SK-N-SH (cell line): ENCODE measurements at regions not wholly inside any gene's neighbourhood (a gene's known extent, or its start where the extent isn't known, plus 50 kb on each side); places are given as distances from the start of the nearest gene placed in this dataset.

ENCODE experiments used
- CTCF ChIA-PET: fragments of 300-600, 350-600 bp; formaldehyde crosslinking; extraction: SDS; loops from one replicate; lab custom pipeline; 2021; lab: Yijun Ruan, JAX
- POLR2A ChIA-PET: fragments of 350-600 bp; sonication (Branson Sonifier 250); formaldehyde crosslinking; extraction: SDS; loops from one replicate; lab custom pipeline; 2020; ENCODE audit warnings: antibody characterized with exemption, inconsistent platforms; lab: Yijun Ruan, JAX
- DNase-seq: peaks from one replicate; pipeline ENCODE4 v3.0.0; 2012
- H2AFZ ChIP-seq: fragments of 200-600 bp; sonication (generic); 2 replicates; pipeline ENCODE4 v1.8.1; 2016; ENCODE audit warnings: antibody characterized with exemption, mild to moderate bottlenecking, low read depth
- H3F3A ChIP-seq: fragments of 200-600 bp; sonication (generic); replicated peaks from 2 replicates; pipeline ENCODE3; 2016; ENCODE audit warnings: antibody characterized with exemption, mild to moderate bottlenecking; ENCODE audit not compliant: insufficient read depth
- H3K27ac ChIP-seq, 2 experiments: fragments of 200-500 bp in 1 of 2; fragments of 200-600 bp in 1 of 2; sonication (Bioruptor generic) in 1 of 2; sonication (generic), shearing (Covaris generic) in 1 of 2; 2 replicates each; pipeline versions ENCODE4 v1.5.1 to v1.6.1; 2014 to 2016; ENCODE audit warnings: low read depth in 2 of 2, inconsistent platforms in 1 of 2, low read length in 1 of 2, mild to moderate bottlenecking in 1 of 2, mixed read lengths in 1 of 2
- H3K27me3 ChIP-seq: fragments of 200-600 bp; sonication (generic), shearing (Covaris generic); 2 replicates; pipeline ENCODE4 v1.6.1; 2016; ENCODE audit warnings: mixed run types; ENCODE audit not compliant: insufficient read depth
- H3K36me3 ChIP-seq, 2 experiments: fragments of 200-500 bp in 1 of 2; fragments of 200-600 bp in 1 of 2; sonication (Bioruptor generic) in 1 of 2; sonication (generic) in 1 of 2; replicated peaks in 1 of 2; 2 replicates each; pipeline versions ENCODE3 to v1.5.1; 2014 to 2016; ENCODE audit warnings: low read length in 1 of 2, mild to moderate bottlenecking in 1 of 2; ENCODE audit not compliant: insufficient read depth in 2 of 2, control insufficient read depth in 1 of 2
- H3K4me1 ChIP-seq, 2 experiments: fragments of 200-500 bp in 1 of 2; fragments of 200-600 bp in 1 of 2; sonication (Bioruptor generic) in 1 of 2; sonication (generic), shearing (Covaris generic) in 1 of 2; 2 replicates each; pipeline versions ENCODE4 v1.5.1 to v1.6.1; 2014 to 2016; ENCODE audit warnings: low read depth in 1 of 2, low read length in 1 of 2, mixed run types in 1 of 2; ENCODE audit not compliant: insufficient read depth in 2 of 2, control insufficient read depth in 1 of 2
- H3K4me2 ChIP-seq: fragments of 200-600 bp; sonication (generic), shearing (Covaris generic); 2 replicates; pipeline ENCODE4 v1.6.1; 2017; ENCODE audit warnings: mixed run types
- H3K4me3 ChIP-seq, 2 experiments: fragments of 200-500 bp in 1 of 2; fragments of 200-600 bp in 1 of 2; sonication (Bioruptor generic) in 1 of 2; sonication (generic), shearing (Covaris generic) in 1 of 2; 2 replicates each; pipeline versions ENCODE4 v1.5.1 to v1.8.1; 2014 to 2016; ENCODE audit warnings: low read depth in 2 of 2, inconsistent platforms in 1 of 2, low read length in 1 of 2, mild to moderate bottlenecking in 1 of 2, mixed read lengths in 1 of 2, moderate library complexity in 1 of 2
- H3K79me2 ChIP-seq: fragments of 200-600 bp; sonication (generic); 2 replicates; pipeline ENCODE4 v1.8.1; 2017; ENCODE audit warnings: mild to moderate bottlenecking; ENCODE audit not compliant: insufficient read depth
- H3K9ac ChIP-seq: fragments of 200-600 bp; sonication (generic); 2 replicates; pipeline ENCODE4 v1.6.1; 2017; ENCODE audit warnings: mixed run types
- H3K9me2 ChIP-seq: fragments of 200-600 bp; sonication (generic); 2 replicates; pipeline ENCODE4 v1.6.1; 2017; ENCODE audit warnings: mixed run types
- H3K9me3 ChIP-seq: fragments of 200-600 bp; sonication (generic); 2 replicates; pipeline ENCODE4 v1.6.1; 2017; ENCODE audit warnings: mixed run types, mild to moderate bottlenecking, moderate library complexity
- H4K20me1 ChIP-seq: fragments of 200-600 bp; sonication (generic); 2 replicates; pipeline ENCODE4 v1.6.1; 2017; ENCODE audit warnings: mild to moderate bottlenecking, mixed run types; ENCODE audit not compliant: insufficient read depth
- CTCF ChIP-seq: fragments of 200-600 bp; sonication (generic); IDR thresholded peaks from 2 replicates; pipeline ENCODE4 v1.6.1; 2017; ENCODE audit warnings: antibody characterized with exemption, mild to moderate bottlenecking, moderate library complexity
- EP300 ChIP-seq, 2 experiments: IDR thresholded peaks; 2 replicates each; pipeline versions ENCODE4 v1.4.0 to v1.6.1; 2012; ENCODE audit warnings: borderline replicate concordance in 1 of 2, low read depth in 1 of 2, low read length in 1 of 2
- EZH2phosphoT487 ChIP-seq: fragments of 200-600 bp; sonication (generic); IDR thresholded peaks from 2 replicates; pipeline ENCODE4 v1.6.1; 2017; ENCODE audit warnings: low read depth, mixed run types, mild to moderate bottlenecking, antibody characterized with exemption, moderate library complexity, borderline replicate concordance
- FOSL2 ChIP-seq: IDR thresholded peaks from 2 replicates; pipeline ENCODE4 v1.4.0; 2012; ENCODE audit warnings: low read depth, mild to moderate bottlenecking, moderate library complexity, borderline replicate concordance
- FOXJ3 ChIP-seq: sonication (generic); formaldehyde crosslinking; IDR thresholded peaks from 2 replicates; pipeline ENCODE4 v1.5.1; 2020; ENCODE audit warnings: mild to moderate bottlenecking, missing genetic modification reagents
- GATA2 ChIP-seq: sonication (generic); formaldehyde crosslinking; IDR thresholded peaks from 2 replicates; pipeline ENCODE4 v1.5.0; 2020; ENCODE audit warnings: mild to moderate bottlenecking, missing genetic modification reagents
- JUND ChIP-seq: IDR thresholded peaks from 2 replicates; pipeline ENCODE4 v1.4.0; 2012
- MAX ChIP-seq: IDR thresholded peaks from 2 replicates; pipeline ENCODE4 v1.4.0; 2012; ENCODE audit warnings: low read depth
- MEF2A ChIP-seq: IDR thresholded peaks from 2 replicates; pipeline ENCODE4 v1.4.0; 2012; ENCODE audit warnings: low read depth, borderline replicate concordance
- MXI1 ChIP-seq: IDR thresholded peaks from 2 replicates; pipeline ENCODE4 v1.6.1; 2012; ENCODE audit warnings: mild to moderate bottlenecking, low read depth, low read length, improper control_type of control experiment
- RAD21 ChIP-seq: IDR thresholded peaks from 2 replicates; pipeline ENCODE4 v1.6.1; 2012; ENCODE audit warnings: mild to moderate bottlenecking, low read length
- REST ChIP-seq: IDR thresholded peaks from 2 replicates; pipeline ENCODE4 v1.6.1; 2012; ENCODE audit warnings: mild to moderate bottlenecking, low read depth, low read length, moderate library complexity
- SIN3A ChIP-seq: IDR thresholded peaks from 2 replicates; pipeline ENCODE4 v1.6.1; 2012; ENCODE audit warnings: low read depth, mild to moderate bottlenecking, low read length, moderate library complexity, borderline replicate concordance
- SMC3 ChIP-seq: IDR thresholded peaks from 2 replicates; pipeline ENCODE4 v1.6.1; 2012; ENCODE audit warnings: low read depth, low read length, improper control_type of control experiment
- TAF1 ChIP-seq: IDR thresholded peaks from 2 replicates; pipeline ENCODE4 v1.6.1; 2012; ENCODE audit warnings: low read depth, mild to moderate bottlenecking, low read length, moderate library complexity, borderline replicate concordance
- TCF12 ChIP-seq: IDR thresholded peaks from 2 replicates; pipeline ENCODE4 v1.4.0; 2012
- USF1 ChIP-seq: IDR thresholded peaks from 2 replicates; pipeline ENCODE4 v1.4.0; 2012; ENCODE audit warnings: low read depth, borderline replicate concordance
- YY1 ChIP-seq: IDR thresholded peaks from 2 replicates; pipeline ENCODE4 v1.4.0; 2012; ENCODE audit warnings: low read depth, mild to moderate bottlenecking
- WGBS: methylation state at CpG from one replicate; pipeline ENCODE4 v1.1.6; 2017; ENCODE audit warnings: low lambda C conversion rate; 5-methylcytosine and 5-hydroxymethylcytosine counted together

- no peak overlapping the region for H3K27ac ChIP-seq
- H3K4me3 ChIP-seq, result no peak overlapping the region
- no peaks in the 10 kb centered on the region for H3K36me3 ChIP-seq
- no peak overlapping the region for H3K4me2 ChIP-seq
- TF ChIP-seq RAD21 (no peak), EZH2phosphoT487 (no peak), REST (no peak), TAF1 (no peak), MAX (no peak), SIN3A (no peak), MXI1 (no peak), MEF2A (no peak), FOSL2 (no peak), FOXJ3 (CRISPR knock-in tag) (no peak), SMC3 (no peak), CTCF (no peak), TCF12 (no peak), EP300 (IDR thresholded peaks at IDR 0.05; ENCODE audit: borderline replicate concordance in 1 of 2, low read depth in 1 of 2, low read length in 1 of 2) (no peak), JUND (no peak), GATA2 (CRISPR knock-in tag) (no peak), YY1 (no peak), USF1 (no peak)
- no peaks in the 10 kb centered on the region for H3K79me2 ChIP-seq
- no peak overlapping the region for H3K9ac ChIP-seq
- H3K4me1 ChIP-seq, result no peaks in the 10 kb centered on the region
- no peaks in the 10 kb centered on the region for H3F3A ChIP-seq
- POLR2A ChIA-PET, result no interaction called here
- peaks cover under 1% of the 10 kb centered on the region; the same call in 1 of the 2 replicates for H3K27me3 ChIP-seq
- H3K9me3 ChIP-seq, result no peaks in the 10 kb centered on the region
- no peak overlapping the region for H2AFZ ChIP-seq
- H3K9me2 ChIP-seq, result no peaks in the 10 kb centered on the region
- CTCF ChIA-PET, result no interaction called here
- DNase-seq, result no peak
- 14% methylated on average over 11 of the region's 11 CpGs for WGBS
- no peaks in the 10 kb centered on the region for H4K20me1 ChIP-seq
Measured at GRCh38 chr20:23232679-23233308, 117.8 kb upstream of the NXT1 start.
